Naive B cell (primary cell): ENCODE measurements at regions not wholly inside any gene's neighbourhood (a gene's known extent, or its start where the extent isn't known, plus 50 kb on each side); places are given as distances from the start of the nearest gene placed in this dataset.
"Not testable (repeated sequence)": the region's sequence is repeated elsewhere in the genome, so short reads cannot be mapped to it uniquely, and the experiment has no call there.

ENCODE experiments used
- ATAC-seq, 2 donors: fragments of 150-1000 bp; cut with Tn5 transposase; 2 replicates each; pipeline ENCODE4 v1.10.0; 2021; ENCODE audit warnings: low read depth in 2 of 2, mild to moderate bottlenecking in 2 of 2, moderate library complexity in 2 of 2
- DNase-seq: peaks from one replicate; pipeline ENCODE4 v3.0.0; 2022
- H3K27ac Mint-ChIP-seq, 6 donors: one replicate each; pipeline ENCODE4 v1.8.0; 2020 to 2022; ENCODE audit warnings: mild to moderate bottlenecking in 6 of 6, mixed read lengths in 6 of 6, moderate library complexity in 5 of 6, inconsistent platforms in 2 of 6
- H3K27me3 Mint-ChIP-seq, 3 donors: one replicate each; pipeline ENCODE4 v1.8.0; 2021 to 2022; ENCODE audit warnings: mixed read lengths in 3 of 3, mild to moderate bottlenecking in 1 of 3
- H3K36me3 Mint-ChIP-seq, 2 donors: one replicate each; pipeline ENCODE4 v1.8.0; 2020 to 2022; ENCODE audit warnings: mixed read lengths in 2 of 2, inconsistent platforms in 1 of 2, mild to moderate bottlenecking in 1 of 2
- H3K4me1 Mint-ChIP-seq, 3 donors: one replicate each; pipeline ENCODE4 v1.8.0; 2020 to 2022; ENCODE audit warnings: mixed read lengths in 3 of 3, inconsistent platforms in 1 of 3, mild to moderate bottlenecking in 1 of 3, moderate library complexity in 1 of 3
- H3K4me3 Mint-ChIP-seq, 8 donors: one replicate each; pipeline ENCODE4 v1.8.0; 2020 to 2022; ENCODE audit warnings: mild to moderate bottlenecking in 8 of 8, mixed read lengths in 8 of 8, moderate library complexity in 8 of 8, inconsistent platforms in 2 of 8
- H3K9me3 Mint-ChIP-seq, 7 donors: one replicate each; pipeline ENCODE4 v1.8.0; 2020 to 2022; ENCODE audit warnings: mixed read lengths in 7 of 7, mild to moderate bottlenecking in 5 of 7, inconsistent platforms in 2 of 7, moderate library complexity in 1 of 7

DNA sequence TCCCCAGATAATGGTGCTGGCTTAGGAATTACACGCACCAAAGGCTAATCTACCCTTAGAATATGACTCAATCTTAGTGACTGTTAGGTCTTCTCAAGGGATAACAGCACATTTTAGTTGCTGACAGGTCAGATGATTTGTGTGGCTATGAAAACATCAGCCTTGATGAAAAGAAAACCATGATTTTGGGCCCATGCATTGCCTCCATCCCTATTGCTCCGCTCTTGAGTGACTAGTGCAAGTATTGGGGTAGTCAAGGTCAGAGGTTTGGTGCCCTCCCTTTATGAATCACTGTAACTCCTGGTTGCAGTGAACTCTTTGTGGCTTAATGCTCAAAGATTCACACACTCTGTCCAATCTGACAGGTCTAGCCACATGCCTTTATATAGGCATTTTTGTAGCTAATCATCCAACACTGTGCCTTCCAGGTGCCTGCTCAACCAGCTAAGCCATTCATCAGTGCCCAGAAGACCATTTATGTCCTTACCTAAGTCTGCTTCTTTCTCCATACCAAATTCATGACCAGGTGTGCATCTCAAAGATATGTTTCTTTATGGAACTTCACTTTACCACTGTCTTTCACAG is 251.6 kb downstream of the KCNJ2 start:
- Mint-ChIP-seq H3K36me3 (no peaks in the 10 kb centered on the region), H3K9me3 (no peaks in the 10 kb centered on the region), H3K4me3 (no peak overlapping the region), H3K4me1 (no peaks in the 10 kb centered on the region), H3K27me3 (no peaks in the 10 kb centered on the region), H3K27ac (no peak overlapping the region)
- no peak for DNase-seq
- ATAC-seq: no peak

DNA sequence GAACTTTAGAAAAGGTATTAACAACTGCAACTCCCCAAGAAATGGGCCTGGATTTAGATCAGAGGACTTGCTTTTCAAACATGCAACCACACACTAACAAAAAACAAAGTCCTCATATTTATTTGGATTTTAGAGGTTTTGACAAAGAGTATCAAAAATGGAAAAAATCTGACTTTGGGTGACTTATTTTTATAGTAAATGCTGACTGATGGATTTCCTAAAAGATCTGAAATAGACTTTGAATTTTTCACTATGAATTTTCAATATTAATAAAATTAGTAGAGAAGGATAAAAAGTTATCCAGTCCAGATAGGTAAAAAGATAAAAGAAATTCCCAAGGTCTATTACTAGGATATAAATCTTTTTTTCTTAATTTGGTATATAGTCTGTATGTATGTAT is 253.5 kb downstream of the KCNJ2 start:
- H3K27me3 Mint-ChIP-seq: no peaks in the 10 kb centered on the region
- H3K27ac Mint-ChIP-seq: no peak overlapping the region
- H3K4me3 Mint-ChIP-seq: no peak overlapping the region
- no peak for DNase-seq
- no peaks in the 10 kb centered on the region for H3K9me3 Mint-ChIP-seq
- ATAC-seq: no peak
- H3K4me1 Mint-ChIP-seq: no peaks in the 10 kb centered on the region
- no peaks in the 10 kb centered on the region for H3K36me3 Mint-ChIP-seq

DNA sequence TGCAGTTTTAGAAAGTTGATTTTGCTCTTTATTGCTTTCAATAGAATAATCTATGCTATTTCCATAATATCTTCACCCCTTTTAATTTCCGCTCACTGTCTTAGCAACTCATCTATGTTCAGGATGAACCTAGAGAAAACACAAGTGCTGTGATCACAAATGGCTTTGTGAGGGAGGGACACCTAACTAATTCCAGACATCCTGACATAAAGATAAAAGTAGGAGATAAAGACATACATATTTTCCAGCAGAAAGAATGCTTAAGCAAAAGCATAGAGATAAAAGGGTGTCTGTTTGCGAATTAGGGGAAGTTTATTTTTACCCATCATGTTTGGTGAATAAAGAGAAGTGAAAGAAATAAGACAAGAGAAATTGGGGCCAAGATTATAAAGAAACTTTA is 254.2 kb downstream of the KCNJ2 start:
- no peaks in the 10 kb centered on the region for H3K4me1 Mint-ChIP-seq
- no peaks in the 10 kb centered on the region for H3K9me3 Mint-ChIP-seq
- ATAC-seq: no peak
- no peaks in the 10 kb centered on the region for H3K36me3 Mint-ChIP-seq
- H3K27me3 Mint-ChIP-seq: no peaks in the 10 kb centered on the region
- no peak for DNase-seq
- no peak overlapping the region for H3K4me3 Mint-ChIP-seq
- peak overlapping the region in 1 of 6 donors; percentile 3 for H3K27ac Mint-ChIP-seq

DNA sequence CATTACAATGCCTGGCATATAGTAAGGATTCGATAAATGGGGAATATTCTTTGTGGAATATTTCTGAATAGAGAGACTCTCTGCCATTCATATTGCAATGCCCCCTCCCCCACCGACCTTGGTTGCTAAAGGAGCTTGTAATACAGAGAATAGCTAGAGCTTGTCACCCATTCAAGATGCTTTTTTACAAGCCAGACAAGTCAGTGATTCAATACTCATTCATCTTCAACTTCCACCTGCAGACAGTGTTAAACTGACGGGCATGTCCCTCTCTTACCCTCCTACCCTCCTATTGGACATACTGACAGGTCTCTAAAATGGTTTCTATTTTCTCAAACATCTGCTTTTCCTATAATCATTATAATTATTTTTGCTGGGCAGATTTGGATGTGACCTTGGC is 257.4 kb downstream of the KCNJ2 start:
- Mint-ChIP-seq H3K9me3 (peaks cover 0 to 4% (median 0%) of the 10 kb centered on the region in 7 donors), H3K27ac (no peak overlapping the region), H3K27me3 (no peaks in the 10 kb centered on the region), H3K36me3 (no peaks in the 10 kb centered on the region), H3K4me3 (no peak overlapping the region), H3K4me1 (no peaks in the 10 kb centered on the region)
- DNase-seq: no peak
- no peak for ATAC-seq

DNA sequence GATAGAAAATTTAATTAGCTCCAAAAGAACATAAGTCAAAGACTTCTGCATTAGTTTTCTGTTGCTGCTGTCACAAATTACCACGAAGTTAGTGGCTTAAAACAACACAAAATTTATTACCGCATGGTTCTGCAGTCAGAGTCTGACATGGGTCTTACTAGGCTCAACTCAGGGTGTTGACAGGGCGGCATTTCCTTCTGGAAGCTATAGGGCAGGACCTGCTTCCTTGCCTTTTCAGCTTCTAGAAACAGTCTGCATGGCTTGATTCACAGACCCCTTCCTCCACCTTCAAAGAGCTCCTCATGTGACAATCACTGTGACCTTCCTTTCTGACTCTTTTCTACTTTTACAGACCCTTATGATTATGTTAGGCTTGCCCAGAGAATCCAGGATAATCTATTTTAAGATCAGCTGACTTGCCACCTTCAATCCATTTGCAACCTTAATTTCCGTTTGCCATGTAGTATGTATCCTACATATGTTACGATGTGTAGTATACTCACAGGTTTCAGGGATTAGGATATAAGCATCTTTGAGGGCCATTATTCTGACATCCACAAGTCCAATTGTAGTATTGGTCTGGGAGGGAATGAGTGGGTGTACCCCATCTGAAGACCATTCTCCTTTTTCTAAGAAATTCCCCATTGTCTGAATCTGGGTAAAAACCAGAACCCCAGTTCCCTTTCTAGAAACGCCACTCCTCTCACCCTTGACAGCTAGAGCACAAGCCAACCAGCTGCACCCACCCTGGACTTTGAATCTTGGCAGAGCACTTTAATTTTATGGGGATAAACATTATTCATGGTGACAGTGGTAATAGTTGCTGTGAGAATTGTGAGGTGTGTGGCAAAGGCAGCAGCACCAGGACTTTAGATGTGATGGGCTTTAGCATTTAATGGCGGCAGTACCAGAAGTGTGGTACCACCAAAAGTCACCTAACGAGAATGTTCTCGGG is 265.5 kb downstream of the KCNJ2 start:
- Mint-ChIP-seq H3K27ac (no peak overlapping the region), H3K27me3 (peaks cover 0 to 15% (median 0%) of the 10 kb centered on the region in 3 donors), H3K36me3 (no peaks in the 10 kb centered on the region), H3K9me3 (peaks cover 0 to 2% (median 0%) of the 10 kb centered on the region in 7 donors), H3K4me3 (no peak overlapping the region), H3K4me1 (no peaks in the 10 kb centered on the region)
- ATAC-seq (no peak), DNase-seq (no peak)

DNA sequence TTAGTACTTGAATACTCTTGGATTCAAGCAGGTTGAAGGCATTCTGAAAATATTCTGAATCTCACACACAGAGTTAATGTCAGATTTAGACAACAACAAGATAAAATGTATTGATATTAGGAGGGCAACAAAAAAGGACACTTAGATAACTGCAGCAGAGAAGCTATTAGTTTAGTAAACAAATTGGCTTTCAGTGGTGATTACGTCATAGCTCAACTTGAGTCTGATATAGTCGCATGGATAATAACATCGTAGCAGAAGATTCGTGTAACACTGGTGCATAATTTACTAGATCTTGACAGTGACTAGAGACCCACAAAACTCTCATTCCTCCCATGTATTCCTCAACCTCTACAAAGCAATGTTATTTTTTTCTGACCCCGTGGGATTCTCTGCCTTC is 268.3 kb downstream of the KCNJ2 start:
- Mint-ChIP-seq H3K27ac (no peak overlapping the region), H3K36me3 (no peaks in the 10 kb centered on the region), H3K27me3 (peaks cover 0 to 19% (median 0%) of the 10 kb centered on the region in 3 donors), H3K4me1 (no peaks in the 10 kb centered on the region), H3K4me3 (no peak overlapping the region), H3K9me3 (peaks cover 0 to 2% (median 0%) of the 10 kb centered on the region in 7 donors)
- DNase-seq: no peak
- ATAC-seq: no peak

DNA sequence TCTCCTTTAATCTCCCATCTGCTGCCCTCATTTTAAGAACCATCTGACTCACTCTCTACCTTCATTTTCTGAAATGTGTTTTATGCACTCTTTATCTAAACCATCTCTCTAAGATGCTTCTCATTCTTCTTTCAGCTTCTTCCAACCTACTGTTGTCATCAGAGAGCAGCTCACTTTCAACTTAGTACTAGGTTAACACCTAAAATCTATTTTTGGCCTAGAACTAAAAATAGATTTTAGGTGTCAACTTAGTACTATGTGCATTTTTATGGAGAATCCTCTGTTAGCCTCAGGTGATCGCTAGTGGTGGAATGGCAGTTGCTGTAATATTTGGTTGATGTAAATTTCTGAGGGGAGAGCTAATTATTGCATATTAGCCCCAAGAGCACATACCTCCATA is 277.1 kb downstream of the KCNJ2 start:
- Mint-ChIP-seq H3K36me3 (no peaks in the 10 kb centered on the region), H3K9me3 (peaks cover 0 to 15% (median 4%) of the 10 kb centered on the region in 7 donors), H3K4me3 (no peak overlapping the region), H3K27me3 (no peaks in the 10 kb centered on the region), H3K27ac (no peak overlapping the region), H3K4me1 (no peaks in the 10 kb centered on the region)
- ATAC-seq (no peak), DNase-seq (no peak)

DNA sequence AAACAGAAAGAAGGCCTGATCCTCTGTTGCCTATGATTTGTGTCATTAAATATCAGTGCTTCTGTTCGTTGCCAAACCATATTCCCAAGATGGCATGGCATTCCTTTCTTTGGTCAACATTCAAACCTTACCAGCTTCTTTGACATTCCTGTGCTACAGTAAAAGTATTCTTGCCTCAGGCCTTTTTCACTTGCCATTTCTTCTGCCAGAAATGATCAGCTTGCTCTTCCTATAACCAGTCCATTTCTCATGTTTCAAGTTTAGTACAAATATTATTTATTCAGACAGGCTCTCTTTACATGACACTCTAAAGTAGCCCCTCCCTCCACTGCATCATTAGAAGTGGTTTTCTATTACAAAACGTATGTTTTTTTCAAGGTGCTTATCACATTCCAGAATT is 278.3 kb downstream of the KCNJ2 start:
- DNase-seq (no peak), ATAC-seq (no peak)
- no peak overlapping the region for H3K27ac Mint-ChIP-seq
- H3K4me3 Mint-ChIP-seq: no peak overlapping the region
- peaks cover 0 to 15% (median 4%) of the 10 kb centered on the region in 7 donors for H3K9me3 Mint-ChIP-seq
- H3K36me3 Mint-ChIP-seq: no peaks in the 10 kb centered on the region
- H3K4me1 Mint-ChIP-seq: no peaks in the 10 kb centered on the region
- no peaks in the 10 kb centered on the region for H3K27me3 Mint-ChIP-seq

DNA sequence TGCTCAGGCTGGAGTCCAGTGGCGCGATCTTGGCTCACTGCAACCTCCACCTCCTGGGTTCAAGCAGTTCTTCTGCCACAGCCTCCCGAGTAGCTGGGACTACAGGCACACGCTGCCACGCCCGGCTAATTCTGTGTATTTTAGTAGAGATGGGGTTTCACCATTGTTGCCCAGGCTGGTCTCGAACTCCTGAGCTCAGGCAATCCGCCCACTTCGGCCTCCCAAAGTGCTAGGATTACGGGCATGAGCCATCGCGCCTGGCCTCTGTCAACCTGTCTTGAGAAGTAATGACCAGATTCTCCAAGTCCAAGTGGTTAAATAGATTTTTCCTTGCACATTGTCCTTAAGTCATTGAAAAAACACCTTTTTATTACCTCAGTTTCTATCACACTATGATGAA is 283.7 kb downstream of the KCNJ2 start:
- not testable (repeated sequence) for H3K4me1 Mint-ChIP-seq, DNase-seq, ATAC-seq, H3K4me3 Mint-ChIP-seq, H3K36me3 Mint-ChIP-seq, H3K27ac Mint-ChIP-seq, H3K9me3 Mint-ChIP-seq, H3K27me3 Mint-ChIP-seq

DNA sequence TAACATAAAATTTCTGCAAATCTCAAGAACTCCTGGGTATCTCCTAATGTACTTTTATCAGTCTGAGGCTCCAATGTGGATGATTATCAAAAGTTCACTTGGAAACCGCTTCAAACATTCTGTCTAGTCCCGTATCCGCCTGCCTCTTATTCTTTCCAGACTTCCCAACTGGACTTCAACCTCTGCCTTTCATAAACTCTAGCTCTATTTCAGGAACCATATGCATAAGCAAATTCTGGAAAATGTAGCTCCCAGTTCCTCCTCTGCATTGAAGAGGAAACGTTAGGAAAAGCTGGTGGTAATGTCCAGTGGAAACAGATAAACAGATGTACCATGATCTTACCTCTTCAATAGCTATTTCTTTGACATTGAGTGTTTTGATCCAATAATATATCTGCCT is 285.0 kb downstream of the KCNJ2 start:
- Mint-ChIP-seq H3K9me3 (peaks cover 0 to 7% (median 2%) of the 10 kb centered on the region in 7 donors), H3K4me3 (no peak overlapping the region), H3K4me1 (no peaks in the 10 kb centered on the region), H3K27me3 (peaks cover 0 to 8% (median 0%) of the 10 kb centered on the region in 3 donors), H3K27ac (peak overlapping the region in 1 of 6 donors; percentile 31), H3K36me3 (no peaks in the 10 kb centered on the region)
- ATAC-seq: no peak
- no peak for DNase-seq

DNA sequence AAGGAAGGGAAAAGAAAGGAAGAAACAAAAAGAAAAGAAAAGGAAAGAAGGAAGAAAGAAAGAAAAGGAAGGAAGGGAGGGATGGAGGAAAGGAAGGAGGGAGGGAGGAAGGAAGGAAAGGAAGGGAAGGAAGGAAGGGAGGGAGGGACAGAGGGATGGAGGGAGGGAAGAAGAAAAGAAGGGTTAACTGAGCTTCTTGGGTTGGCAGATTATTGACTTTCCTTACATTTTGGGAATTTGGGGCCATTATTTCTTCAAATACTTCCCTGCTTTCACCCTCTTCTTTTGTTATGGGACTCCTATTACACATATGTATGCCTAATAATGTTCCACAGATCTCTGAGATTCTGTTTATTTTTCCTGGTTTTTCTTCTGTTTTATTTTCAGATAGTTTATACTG is 285.6 kb downstream of the KCNJ2 start:
- Mint-ChIP-seq H3K4me3 (no peak overlapping the region), H3K36me3 (no peaks in the 10 kb centered on the region), H3K4me1 (no peaks in the 10 kb centered on the region), H3K9me3 (peaks cover 0 to 7% (median 2%) of the 10 kb centered on the region in 7 donors), H3K27me3 (peaks cover 0 to 8% (median 0%) of the 10 kb centered on the region in 3 donors), H3K27ac (peak overlapping the region in 1 of 6 donors; percentile 16)
- no peak for DNase-seq
- ATAC-seq: no peak

DNA sequence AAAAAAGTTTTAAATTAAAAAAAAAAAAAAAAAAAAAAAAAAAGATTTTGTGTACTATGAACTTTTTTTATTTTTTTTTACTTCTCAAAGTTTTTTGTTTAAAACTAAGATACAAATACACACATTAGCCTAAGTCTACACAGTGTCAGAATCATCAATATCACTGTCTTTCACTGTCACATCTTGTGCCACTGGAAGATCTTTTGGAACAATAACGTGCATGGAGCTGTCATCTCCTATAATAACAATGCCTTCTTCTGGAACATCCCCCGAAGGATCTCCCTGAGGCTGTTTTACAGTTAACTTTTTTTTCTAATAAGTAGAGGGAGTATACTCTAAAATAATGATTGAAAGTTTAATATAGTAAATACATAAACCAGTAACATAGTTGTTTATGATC is 295.7 kb downstream of the KCNJ2 start:
- no peak for ATAC-seq
- H3K27ac Mint-ChIP-seq: no peak overlapping the region

DNA sequence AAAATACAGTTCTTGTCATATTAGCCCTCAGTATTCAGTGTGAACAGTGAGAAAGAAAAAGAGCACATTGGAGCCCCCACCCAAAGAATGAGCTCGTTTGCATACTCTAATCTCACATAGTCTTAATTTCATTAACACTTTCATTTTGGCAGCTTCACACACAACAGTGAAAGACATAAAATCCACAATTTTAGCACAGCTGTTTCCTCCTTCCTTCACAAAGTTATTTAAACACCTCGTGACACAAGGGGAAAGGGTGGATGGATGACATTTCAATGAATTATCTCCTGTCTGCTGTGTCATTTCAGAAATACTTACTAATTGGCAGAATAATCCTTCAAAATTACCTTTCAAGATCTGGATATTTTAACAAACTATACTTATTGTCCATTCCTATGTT is 299.3 kb downstream of the KCNJ2 start:
- H3K27ac Mint-ChIP-seq: no peak overlapping the region
- DNase-seq (no peak), ATAC-seq (no peak)
- peaks cover 0 to 6% (median 0%) of the 10 kb centered on the region in 7 donors for H3K9me3 Mint-ChIP-seq
- H3K4me3 Mint-ChIP-seq: no peak overlapping the region
- H3K4me1 Mint-ChIP-seq: no peaks in the 10 kb centered on the region
- H3K36me3 Mint-ChIP-seq: no peaks in the 10 kb centered on the region
- H3K27me3 Mint-ChIP-seq: no peaks in the 10 kb centered on the region

More for the DNA sequence above, 295.7 kb downstream of the KCNJ2 start:
- DNase-seq: no peak
- H3K36me3 Mint-ChIP-seq: no peaks in the 10 kb centered on the region
- H3K9me3 Mint-ChIP-seq: no peaks in the 10 kb centered on the region
- no peak overlapping the region for H3K4me3 Mint-ChIP-seq
- H3K4me1 Mint-ChIP-seq: no peaks in the 10 kb centered on the region
- H3K27me3 Mint-ChIP-seq: no peaks in the 10 kb centered on the region

DNA sequence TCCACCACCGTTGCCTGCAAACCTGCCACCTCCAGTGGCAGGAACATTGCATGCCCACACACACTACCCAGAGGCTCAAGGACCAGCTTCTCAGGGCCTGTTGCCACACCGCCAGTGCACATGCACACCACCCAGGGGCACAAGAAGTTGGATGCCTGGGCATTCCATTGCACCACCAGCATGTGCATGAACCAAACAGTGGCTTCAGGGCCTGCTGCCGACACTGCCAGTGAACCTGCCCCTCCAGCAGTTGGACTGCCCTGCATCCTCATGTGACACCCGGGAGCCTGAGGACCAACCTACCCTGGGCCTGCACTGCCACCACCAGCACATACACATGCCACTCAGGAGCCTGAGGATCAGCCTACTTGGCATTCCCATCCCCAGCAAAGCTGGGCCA is 303.7 kb downstream of the KCNJ2 start:
- ATAC-seq: no peak
- no peak overlapping the region for H3K27ac Mint-ChIP-seq
- no peaks in the 10 kb centered on the region for H3K27me3 Mint-ChIP-seq

More for the DNA sequence above, 303.7 kb downstream of the KCNJ2 start:
- H3K4me3 Mint-ChIP-seq: no peak overlapping the region
- no peaks in the 10 kb centered on the region for H3K36me3 Mint-ChIP-seq
- no peak for DNase-seq
- no peaks in the 10 kb centered on the region for H3K4me1 Mint-ChIP-seq
- H3K9me3 Mint-ChIP-seq: peaks cover 0 to 7% (median 2%) of the 10 kb centered on the region in 7 donors
